SH-SY5Y (cell line): ENCODE measurements at regions not wholly inside any gene's neighbourhood (a gene's known extent, or its start where the extent isn't known, plus 50 kb on each side); places are given as distances from the start of the nearest gene placed in this dataset.

Experiments used
- GATA2 ChIP-seq: IDR thresholded peaks from 2 replicates; pipeline ENCODE4 v1.6.1; 2011; ENCODE audit warnings: mild to moderate bottlenecking, low read depth, low read length
- GATA3 ChIP-seq: IDR thresholded peaks from 2 replicates; pipeline ENCODE4 v1.6.1; 2011; ENCODE audit warnings: low read depth, mild to moderate bottlenecking, low read length, moderate library complexity

DNA sequence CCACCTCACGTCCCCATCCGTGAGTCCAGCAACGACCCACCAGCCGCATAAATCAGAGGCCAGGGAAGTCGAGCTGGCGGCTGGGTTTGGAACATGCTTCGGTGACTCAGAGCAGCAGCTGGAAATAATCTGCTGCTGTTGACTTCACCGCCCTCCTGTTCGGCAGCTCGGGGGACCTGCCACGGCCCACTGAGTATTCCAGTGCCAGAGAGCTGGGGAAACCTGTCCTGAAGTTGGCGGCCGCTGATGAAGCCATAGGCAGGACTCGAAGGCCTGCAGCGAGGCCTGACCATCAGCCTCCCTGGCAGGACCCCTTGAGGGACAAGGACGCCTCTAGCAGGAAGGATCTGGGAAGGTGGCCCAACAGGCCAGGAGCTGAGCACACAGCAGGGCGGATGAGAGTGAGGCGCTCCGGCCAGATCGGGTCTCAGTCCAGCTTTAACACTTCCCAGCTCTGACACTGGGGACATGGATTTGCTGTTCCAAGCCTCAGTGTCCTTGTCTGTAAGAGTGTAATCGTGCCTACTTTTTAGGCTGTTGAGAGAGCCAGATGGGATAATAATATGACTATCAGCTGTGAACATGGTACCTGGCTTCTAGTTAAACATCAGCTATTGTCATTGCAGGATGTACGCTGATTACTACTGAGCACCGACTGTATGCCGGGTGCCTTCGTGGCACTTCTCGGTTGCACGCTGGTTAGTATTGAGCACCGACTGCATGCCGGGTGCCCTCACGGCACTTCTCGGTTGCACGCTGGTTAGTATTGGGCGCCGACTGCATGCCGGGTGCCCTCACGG lies 50.4 kb upstream of the CIBAR2 start:
- TF ChIP-seq GATA3 (no peak), GATA2 (no peak)

DNA sequence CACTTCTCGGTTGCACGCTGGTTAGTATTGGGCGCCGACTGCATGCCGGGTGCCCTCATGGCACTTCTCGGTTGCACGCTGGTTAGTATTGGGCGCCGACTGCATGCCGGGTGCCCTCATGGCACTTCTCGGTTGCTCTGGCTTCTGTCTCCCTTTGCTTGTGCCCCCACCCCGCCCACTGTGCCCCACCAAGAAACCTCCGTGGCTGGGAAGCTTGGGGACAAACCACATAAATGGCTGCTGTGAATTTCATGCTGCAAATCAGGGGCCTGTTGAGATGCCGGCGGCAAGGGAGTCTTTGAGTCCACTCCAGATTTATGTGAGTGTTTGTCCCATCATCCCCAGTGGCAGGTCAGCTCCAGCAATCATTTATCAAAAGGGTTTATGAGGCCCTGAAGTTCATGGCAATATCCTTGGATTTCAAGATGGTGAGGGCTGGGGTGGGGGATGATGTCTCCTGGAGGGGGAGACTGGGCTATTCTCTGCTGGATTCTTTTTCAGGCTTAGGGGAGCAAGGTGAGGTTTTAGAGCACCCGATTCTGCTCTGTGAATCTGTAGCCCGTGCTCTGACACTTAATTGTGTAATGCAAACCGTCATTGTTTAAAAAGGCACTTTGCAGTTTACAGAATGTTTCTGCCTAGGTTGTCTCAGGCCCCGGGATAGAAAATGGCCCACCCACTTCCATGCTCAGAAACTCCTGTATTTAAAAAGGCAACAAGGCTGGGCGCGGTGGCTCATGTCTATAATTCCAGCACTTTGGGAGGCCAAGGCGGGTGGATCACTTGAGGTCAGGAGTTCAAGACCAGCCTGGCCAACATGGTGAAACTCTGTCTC lies 51.2 kb upstream of the CIBAR2 start:
- TF ChIP-seq GATA3: no peak
- no peak for TF ChIP-seq GATA2

DNA sequence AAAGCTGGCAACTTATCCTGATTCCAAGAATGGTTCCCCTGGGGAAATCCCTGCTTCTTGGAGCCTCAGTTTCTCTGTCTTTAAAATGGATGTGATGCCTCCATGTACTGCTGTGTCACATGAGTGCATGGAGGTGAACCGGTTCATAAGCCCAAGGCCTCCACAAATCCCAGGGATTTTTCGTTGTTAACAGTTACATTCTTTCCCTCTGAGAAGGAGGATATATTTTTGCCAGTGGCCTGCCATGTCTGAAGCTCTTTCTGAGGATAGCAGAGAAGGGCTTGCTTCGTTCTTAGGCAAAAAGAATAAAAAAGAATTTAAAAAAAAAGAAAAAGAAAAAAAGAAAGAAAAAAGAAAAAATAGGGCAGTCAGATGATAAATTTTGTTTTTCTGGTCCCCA lies 52.2 kb upstream of the CIBAR2 start:
- TF ChIP-seq GATA2 (no peak), GATA3 (no peak)

DNA sequence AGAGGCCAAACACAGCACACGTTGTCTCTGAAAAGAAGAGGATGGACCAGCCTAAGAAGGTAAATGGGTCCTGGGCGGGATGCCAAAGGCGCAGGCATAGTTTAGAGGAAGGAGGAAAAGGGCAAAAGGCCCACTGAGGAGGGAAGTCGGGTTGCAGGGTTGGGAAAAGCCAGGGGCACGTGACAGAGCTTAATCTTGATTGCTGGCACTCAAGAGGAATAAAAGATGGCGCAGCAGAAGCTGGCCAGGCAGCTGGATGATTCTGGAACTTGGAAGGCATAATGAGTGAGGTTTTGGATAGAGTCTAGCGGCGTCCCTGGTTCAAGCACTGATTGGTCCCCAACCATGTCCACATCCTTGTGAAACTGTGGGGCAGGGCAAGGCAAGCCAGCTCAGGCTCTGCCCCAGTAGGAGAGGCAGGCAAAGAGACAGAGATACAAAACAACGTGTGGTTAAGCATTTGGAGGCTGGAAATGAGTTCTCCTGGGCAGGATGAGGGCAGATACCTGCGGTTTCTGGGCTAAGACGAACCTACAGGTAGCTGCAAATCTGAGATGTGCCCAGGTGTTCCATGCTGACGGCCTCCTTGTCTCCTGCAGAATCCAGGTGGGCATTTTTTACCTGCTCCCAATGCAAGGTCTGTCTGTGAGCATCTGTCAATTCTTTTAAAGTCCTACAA lies 52.7 kb upstream of the CIBAR2 start:
- TF ChIP-seq GATA2: no peak
- no peak for TF ChIP-seq GATA3

DNA sequence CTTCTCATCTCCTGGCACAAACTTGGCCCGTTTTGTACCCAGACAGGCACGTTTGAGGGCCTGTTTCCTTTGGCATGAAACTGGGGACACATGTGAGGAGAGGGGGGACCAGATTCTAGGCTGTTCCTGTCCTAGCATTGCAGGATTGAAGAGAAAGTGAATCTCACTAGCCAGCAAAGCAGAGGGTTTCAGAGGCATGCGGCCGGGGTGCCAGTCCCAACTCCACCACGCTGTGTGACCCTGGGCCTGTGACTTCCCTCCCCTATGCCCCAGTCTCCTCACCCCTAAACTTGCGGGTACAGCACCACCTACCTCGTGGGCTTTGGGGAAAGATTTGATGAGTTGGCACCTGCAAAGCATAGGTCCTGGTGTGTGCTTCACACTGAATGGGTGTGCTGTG lies 53.5 kb upstream of the CIBAR2 start:
- TF ChIP-seq GATA3 (no peak), GATA2 (no peak)

DNA sequence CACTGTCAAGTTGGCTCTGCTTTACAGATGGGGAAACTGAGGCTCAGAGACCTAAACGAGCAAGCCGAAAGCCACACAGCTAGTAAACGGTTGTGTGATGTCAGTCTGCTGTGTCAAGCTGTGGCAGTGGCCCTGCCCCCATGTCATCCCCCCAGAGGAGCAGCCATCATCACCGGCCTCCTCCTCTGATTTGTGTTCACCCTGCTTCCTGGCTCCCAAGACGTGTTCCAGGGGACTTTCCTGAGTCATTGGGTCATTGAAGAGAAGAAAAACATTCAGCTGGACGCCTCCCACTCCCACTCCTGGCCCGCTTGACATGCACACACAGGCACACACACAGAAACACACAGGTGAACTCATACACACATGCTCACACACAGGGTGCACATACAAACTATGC lies 54.0 kb upstream of the CIBAR2 start:
- no peak for TF ChIP-seq GATA3
- TF ChIP-seq GATA2: no peak

DNA sequence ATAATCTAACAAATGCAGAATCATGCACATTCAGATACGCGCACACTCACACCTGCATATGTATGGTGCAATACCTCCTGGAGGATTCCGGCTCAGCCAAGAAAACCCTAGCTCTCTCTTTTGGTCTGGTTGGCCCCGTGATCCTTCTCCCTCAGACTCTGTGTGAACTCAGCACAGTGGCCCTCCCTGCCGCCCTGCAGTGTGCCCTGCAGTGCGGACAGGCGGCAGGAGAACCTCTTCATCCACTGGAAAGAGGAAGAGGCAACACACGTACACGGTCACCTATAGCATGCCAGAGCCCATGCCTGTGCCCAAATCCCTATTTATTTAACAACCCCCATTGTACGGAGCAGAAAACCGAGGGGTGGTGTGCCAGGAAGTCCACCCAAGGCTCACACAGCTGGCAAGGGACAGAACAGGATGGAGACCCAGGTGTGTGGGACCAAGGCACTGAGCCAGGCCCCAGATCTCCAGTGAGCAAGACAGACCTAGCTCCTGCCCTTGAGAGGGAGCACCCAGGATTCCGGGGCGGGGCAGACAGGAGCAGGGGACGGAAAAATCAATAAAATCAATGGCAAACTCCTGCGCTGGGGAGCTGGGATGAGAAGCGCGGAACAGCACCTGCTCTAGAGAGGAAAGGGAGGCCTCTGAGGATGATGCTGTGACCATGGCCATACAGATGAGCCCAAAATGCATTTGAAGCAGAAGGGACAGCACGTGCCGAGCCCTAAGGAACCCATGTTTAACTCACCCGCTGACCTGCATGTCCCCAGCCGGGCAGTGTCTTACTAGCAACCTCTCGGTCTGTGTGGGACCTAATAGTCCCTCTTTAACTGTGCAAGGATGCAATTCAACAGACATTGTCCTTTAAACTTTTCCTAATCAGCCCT lies 54.7 kb upstream of the CIBAR2 start:
- TF ChIP-seq GATA2 (no peak), GATA3 (no peak)

DNA sequence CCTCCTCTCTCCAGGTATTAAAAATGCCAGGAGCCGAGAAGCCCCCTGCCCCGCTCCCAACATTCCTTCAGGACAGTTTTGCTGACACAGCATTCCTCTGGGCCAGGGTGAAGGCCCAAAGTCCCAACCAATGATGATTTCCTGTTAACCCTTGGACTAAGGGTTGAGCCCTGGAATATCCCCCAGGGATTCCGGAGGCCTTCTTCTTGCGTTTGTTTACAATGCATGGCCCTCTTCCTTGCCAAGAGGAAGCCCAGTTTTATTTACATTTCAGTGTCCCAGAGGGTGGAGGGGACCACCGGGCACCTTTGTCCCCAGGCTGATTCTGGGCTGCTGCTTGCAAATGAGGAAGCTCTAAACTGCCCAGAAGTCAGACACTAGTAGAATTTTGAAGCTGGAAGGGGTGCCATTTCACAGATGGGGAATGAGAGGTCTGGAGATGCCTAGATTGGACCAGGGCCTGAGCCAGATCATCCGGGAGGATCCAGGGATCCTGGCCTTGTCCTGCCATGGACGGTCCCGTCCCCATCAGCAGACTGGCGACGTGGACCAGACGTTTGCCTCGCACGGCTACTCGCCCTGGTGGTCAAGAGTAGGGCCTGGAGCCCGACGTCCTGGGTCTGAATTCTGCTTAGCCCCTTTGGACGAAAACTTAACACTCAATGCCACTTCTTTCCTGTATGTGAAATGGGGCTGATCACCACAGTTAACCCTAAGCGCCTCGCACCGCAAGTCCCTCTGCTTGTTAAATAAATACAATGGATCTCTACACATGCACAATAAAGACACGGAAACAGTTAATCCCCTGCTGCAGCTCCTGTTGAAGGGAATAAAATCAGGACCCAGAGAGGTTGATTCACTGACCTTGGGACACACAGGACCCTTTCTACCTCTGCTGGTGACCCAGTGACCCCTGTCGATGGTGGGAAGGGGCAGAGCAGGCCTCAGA lies 55.6 kb upstream of the CIBAR2 start:
- TF ChIP-seq GATA2 (no peak; the same call in 1 of the 2 replicates), GATA3 (no peak)

DNA sequence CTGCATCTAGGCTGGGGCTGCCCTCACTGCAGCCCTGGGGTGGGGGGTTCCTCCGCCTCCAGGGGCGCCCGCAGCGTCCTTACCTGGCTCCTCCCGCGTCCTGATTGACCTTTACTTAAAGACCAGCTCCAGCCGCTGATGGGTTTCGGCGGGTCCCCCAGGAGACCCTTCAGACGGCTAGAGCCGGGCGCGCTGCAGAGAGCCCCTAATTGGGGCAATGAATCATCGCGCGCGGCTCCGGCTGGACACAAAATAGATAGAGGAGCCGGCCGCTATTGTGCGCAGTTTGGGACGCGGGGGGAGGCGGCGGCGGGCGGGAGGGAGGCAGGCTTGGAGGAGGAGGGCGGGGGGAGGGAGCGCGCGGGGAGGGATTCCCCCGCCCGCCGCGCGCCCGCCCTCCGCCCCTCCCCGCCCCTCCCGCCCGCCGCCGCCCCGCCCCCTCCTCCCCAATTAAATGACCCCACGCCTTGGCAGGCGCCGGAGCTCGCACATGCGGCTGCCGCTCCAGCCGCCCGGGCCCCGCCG lies 56.5 kb upstream of the CIBAR2 start:
- no peak for TF ChIP-seq GATA2
- TF ChIP-seq GATA3: no peak

DNA sequence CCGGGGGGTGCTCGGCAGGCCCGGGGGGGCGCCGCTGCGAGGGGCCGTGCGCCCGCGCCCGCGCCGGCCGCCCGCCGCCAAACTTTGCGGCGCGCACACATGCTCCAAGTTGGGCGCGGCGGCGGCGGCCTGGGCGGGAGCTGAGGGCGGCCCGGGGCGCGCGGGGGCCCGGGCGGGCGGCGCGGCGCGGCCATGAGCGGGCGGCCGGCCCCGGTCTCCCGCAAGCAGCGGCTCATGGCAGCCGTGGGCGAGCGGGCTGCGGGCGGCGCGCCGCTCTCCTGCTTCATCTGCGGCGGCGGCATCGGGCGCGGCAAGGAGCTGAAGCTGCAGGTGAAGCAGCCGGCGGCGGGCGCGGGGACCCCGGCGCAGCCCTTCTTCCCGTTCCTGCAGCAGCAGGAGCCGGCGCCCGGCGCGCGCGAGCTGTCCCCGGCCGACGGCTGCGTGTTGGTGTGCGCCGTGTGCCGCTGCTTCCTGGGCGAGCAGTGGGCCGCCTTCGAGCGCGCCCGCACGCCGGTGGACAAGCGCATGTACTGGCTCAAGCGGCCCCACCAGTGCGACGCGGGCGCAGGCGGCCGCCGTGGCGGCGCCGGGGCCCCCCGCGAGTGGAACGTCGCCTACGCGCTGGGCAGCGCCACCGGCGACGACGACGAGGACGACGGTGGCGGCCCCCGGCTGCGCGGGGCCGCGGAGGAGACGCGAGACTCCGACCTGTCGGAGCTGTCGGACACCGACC lies 57.2 kb upstream of the CIBAR2 start:
- TF ChIP-seq GATA3 (no peak), GATA2 (no peak)

DNA sequence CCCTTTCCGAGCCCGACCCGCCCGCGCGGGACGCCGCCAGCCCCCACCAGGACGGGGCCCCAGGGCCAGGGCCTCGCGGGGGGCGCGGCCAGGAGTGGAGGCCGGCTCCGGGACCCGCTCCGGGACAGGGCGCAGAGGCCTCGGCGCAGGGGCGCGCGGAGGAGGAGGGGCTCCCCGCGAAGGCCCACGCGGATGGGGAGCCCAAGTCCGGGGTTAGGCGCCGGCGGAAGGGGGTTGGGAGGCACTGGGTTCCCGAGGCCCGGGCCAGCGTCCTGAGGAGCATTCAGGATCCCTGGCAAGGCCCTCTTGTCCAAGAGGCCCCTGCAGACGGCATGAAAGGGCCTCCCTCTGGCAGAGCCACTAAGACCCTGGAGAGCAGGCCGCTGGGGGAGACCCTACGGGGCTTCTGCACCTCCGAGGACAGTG lies 57.8 kb upstream of the CIBAR2 start:
- no peak for TF ChIP-seq GATA3
- TF ChIP-seq GATA2: no peak

DNA sequence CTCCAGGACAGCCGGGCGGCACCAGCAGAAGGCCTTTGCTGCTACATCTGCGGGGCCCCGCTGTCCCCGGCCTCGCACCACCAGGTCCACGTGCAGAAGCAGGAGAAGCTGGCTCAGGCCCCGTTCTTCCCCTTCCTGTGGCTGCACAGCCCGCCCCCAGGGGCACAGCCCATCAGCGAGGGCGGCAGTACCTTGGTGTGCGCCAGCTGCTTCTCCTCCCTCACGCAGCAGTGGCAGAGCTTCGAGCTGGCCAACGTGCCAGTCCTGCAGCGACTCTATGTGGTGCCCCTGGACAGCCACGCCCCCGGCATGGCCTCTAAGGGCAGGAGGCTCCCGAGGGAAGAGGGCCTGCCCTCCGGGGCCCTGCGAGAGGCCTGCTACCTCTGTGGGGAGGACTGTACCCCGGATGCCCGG lies 58.3 kb upstream of the CIBAR2 start:
- TF ChIP-seq GATA2 (no peak), GATA3 (no peak)
